IPS-NIHi11 (cell line): ENCODE measurements at regions not wholly inside any gene's neighbourhood (a gene's known extent, or its start where the extent isn't known, plus 50 kb on each side); places are given as distances from the start of the nearest gene placed in this dataset.

Source experiments
- DNase-seq: peaks from one replicate; pipeline ENCODE4 v3.0.0; 2012; ENCODE audit warnings: mixed read lengths, low spot score

DNA sequence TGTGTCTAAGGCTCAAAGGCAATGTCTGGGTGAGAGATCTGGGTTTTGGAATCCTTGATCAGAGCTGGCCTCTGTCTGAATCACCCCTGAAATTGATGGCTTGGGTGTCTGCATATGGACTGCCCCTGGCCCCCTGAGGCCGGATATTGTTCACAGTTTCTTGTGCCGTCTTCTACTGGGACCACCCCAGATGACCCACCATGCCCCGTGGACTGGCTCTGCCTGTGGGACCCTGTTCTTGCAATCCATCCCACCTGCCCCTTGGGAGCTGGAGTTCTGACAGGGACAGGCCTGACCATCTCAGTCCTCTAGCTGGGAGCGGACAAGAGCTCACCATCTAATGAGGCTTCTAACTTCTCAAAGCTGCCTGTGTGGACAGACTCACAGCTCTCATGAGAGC lies 119.9 kb downstream of the FAM43A start:
- DNase-seq: no peak

DNA sequence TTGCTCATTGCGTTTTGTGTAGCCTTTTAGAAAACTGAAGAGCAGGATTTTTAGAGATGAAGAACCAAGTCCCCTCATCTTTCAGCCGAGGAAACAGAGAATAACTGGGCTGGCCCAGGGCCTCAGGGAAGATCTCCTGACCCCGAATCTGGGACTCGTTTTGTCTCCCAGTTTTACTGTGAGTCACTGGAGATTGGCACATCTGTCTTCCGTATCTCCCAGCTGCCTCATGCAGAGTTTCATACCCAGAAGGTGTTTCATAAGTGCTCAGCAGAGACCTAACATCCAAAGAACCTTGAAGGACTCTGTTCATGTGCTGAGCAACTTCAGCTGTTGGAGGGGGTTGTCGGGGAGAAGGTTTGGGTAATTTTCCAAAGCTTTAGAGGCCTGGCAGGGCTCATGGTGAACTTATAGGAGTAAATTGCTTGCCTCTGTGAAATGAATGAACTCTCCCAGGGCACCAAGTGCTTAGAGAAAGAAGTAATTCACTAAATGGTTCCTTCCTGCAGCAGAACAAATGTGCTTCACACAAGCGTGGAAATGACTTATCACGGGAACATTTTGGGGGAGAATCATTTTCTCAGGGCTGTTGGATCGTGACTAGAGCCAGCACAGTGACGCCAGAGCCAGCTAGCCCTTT lies 121.4 kb downstream of the FAM43A start:
- DNase-seq: no peak

GRCh38 chr3:194808640-194809097 lies 123.0 kb downstream of the FAM43A start:
- DNase-seq: no peak

- DNase-seq: no peak
These were observed 123.7 kb downstream of the FAM43A start for GRCh38 chr3:194809382-194809781.

DNA sequence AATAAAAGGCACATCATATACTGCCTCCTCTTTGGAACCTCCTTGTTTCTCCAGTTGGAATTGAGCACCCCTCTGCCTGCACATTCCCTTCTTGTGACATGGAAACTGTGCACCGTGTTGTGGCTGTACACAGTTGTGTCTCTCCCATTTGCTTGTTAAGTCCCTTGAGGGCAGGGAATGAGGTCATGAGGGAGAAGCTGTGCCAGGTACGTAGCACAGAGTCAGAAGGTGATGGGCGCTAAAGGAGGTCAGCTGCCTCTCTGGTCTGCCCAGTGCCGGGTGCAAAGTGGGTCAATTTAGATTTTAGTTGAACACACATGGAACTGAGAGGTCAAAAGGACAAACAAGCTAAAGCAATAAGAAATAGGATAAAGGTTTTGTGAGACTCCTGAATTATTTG lies 124.4 kb downstream of the FAM43A start:
- DNase-seq: no peak

DNA sequence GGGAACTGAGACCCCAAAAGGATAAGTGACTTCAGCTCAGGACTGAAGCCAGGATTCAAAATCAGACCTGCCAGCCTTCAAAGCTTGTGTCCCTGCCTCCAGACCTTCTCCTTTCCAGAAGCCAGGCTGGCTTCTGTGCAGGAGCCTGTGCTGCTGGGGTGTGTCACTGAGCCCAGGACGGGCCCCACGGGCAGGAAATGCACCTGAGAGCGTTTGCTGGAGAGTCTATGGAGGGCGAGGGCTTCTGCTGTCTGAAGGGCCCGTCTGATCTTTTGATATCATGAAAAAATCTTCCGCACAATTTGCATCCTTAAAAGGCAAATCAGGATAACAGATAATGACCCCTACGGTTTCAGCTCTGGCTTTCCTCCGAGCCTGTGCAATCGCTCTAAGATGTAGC lies 125.4 kb downstream of the FAM43A start:
- DNase-seq: no peak

- no peak for DNase-seq
These were observed 126.5 kb downstream of the FAM43A start for GRCh38 chr3:194812176-194812575.

- no peak for DNase-seq
These were observed 129.2 kb downstream of the FAM43A start for GRCh38 chr3:194814878-194815357.

DNA sequence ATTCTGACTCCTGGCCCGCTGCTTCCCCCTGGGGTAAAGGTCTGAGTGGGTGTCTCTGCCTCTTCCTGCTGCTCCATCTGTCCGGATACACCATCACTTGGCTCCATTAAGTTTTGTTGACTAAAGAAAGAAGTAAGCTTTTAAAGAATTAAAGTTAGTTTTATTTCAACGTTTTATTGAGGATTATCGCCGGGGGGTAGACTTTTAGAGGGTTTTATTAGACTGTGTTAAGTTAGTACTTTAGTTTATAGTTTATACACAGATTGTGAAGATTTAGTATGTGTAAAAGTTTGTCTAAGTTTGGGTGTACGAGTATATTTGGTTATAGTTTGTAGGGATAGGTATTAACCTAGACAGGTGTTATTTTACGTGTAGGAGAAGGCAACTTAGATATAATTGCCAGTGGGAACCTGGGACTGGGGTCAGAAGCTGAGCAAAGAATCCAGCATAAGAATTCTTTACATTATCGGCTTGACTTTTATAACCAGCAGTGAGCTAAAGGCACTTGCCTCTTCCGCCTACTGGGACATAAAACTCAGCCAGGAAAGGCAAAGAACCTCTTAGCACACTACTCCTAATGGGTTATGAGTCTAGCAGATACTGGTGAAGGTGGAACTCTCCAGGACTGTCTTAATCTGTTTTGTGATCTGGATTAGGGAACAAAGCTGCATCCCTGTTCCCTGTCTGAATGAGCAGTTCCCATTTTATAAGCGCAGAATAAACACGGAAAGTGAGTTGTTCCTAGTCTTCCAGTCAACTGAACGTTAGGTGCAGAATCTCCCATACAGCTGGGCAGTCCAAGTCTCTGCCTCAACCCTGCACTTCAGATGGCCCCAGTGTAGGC lies 131.3 kb downstream of the FAM43A start:
- no peak for DNase-seq

DNA sequence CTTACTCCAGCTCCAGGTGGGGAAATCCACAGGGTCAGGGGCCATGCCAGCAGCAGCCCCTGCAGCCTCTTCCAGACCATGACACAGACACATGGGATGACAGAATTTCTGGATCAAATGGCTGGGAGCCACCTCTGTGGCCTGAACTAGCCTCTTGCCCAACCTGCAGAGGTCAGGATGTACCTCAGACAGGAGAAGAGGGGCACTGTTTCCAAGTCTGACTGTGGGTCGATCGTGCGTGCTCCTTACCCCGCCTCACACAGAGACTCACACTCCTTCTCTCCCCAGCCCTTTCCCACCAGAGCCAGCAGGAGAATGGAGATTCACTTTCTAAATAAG lies 131.9 kb downstream of the FAM43A start:
- no peak for DNase-seq

DNA sequence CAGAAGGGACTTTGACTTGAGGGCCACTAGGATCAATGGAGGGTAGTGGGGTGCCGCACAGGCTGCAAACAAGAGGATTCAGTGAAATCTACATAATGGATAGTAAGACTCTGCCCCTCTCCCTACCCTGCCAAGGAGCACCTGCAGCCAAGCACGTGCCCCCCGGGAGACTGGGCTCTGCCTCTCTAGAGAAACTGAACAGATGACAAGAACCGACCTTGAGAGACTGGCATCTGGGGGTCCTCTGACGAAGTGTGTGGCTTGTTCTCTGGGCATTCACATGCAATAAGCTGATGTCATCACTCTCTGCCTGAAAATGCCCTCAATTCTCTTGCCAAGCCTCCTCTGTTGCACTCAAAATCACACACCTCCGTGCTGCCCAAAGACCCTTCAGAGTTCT lies 132.3 kb downstream of the FAM43A start:
- no peak for DNase-seq

DNA sequence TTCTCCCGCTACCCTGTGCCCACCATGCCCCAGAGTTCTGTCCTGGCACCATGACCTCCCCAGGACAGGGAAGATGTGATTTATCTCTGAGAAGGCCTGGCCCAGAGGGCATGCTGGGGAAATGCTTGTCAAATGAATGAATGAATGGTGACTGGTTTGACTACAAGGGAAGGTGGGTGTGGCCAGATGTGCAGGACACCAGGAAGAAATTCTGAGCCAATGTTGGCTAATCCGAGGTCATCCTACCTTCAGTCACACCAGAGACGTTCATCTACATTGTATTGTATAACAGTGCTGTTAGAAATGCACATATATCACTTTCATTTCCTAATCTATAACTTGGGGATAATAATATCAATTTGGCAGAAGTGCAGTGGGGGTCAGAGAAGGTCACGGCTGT lies 138.4 kb downstream of the FAM43A start:
- no peak for DNase-seq

- no peak for DNase-seq
These were observed 139.0 kb downstream of the FAM43A start for GRCh38 chr3:194824701-194825111.

DNA sequence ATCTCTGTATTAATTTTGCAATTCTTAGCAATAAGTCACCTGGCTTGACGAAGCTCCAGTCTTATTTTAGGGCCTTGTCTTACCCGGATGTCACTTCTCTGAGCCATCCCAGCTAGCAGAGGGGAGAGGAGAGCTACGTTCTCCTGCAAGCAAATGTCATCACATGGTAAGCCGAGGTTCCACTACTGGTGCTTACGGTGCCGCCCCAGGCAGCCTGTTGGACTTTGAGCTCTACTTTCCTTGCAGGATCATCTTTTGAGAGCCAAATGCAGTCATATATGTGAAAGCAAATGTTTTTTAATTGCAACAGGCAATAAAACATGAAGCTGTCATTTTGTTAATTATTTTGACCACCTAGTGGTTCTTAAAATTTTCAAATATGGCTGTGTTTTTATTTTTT lies 140.9 kb downstream of the FAM43A start:
- DNase-seq: no peak

DNA sequence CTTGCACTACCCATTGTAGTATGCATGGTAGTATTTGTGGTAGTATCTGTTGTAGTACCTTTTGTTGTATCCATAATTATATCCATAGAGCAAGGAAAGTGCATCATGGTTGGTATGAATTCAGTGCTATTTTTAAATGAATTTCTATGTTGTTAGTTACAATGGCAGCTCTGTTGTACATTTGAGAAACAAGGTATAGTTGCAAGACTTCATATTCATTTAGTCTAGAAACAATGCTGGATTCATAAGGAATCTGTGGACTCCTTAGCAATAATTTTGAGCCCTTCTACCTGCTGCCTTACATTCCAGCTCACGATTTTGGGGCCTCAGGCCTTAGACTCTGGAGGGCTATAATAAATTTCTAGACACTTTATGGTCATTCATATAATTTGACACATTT lies 141.8 kb downstream of the FAM43A start:
- no peak for DNase-seq

GRCh38 chr3:194828116-194828515 lies 142.4 kb downstream of the FAM43A start:
- DNase-seq: no peak

DNA sequence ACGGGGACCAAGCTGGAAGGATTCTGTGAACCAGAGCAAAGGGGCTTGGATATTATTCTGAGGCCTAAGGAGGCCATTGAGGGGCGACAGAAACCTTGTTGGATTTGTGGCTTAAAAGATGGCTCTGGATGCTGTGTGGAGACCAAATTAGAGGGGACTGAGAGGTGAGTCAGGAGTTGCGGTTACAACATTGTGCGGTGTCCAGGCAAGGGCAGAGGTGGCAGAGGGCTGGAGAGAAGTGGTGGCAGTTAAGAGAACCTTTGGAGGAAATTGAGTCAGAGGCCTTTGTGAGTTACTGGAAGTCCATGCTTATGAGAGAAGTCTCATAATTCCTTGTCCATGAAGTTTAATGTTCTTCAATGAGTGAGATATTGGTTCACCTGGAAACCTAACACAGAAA lies 143.2 kb downstream of the FAM43A start:
- DNase-seq: no peak

DNA sequence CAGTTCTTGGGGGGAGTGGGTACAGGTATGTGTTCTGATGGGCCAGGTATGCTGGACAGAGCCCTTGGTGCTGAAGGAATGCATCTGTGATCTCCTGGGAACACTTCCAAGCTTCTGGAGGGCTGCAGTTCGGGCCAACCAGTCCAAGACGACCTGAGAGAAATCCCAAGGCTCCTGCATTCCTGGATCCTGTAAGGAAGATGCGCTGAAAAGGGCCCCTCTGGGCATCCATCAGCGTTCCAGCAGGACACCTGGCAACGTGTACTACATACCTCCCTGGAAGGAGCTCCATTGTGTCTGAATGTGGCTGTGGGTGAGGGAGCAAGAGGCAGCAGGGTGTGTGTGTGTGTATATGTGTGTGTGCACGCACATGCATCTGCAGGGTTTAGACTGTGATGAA lies 144.7 kb downstream of the FAM43A start:
- no peak for DNase-seq

GRCh38 chr3:194830978-194831377 lies 145.3 kb downstream of the FAM43A start:
- no peak for DNase-seq

- DNase-seq: no peak
These were observed 146.8 kb downstream of the FAM43A start for GRCh38 chr3:194832346-194833104.

- DNase-seq: no peak
These were observed 147.6 kb downstream of the FAM43A start for GRCh38 chr3:194833114-194833910.

DNA sequence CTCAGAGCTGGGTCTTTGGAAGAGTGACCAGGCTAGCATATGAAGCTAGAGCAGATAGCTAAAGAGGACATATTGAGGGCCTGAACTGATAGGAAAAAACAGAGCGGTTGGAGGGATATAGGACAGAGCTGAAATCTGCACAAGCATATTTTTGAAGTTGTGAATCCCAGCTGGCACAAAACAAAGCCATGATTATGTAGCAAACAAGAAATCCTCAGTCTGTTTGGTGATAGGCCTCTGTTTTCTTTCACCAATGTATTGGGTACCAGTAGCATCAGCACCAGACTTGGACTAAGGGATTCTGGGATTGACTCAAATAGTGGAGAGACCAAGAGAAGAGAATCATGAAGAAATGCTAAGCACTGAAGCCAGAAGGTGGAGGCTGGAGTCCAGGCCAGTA lies 151.0 kb downstream of the FAM43A start:
- no peak for DNase-seq
